Body of pancreas (tissue), 4 donors: ENCODE measurements at regions not wholly inside any gene's neighbourhood (a gene's known extent, or its start where the extent isn't known, plus 50 kb on each side); places are given as distances from the start of the nearest gene placed in this dataset.
"Not testable (repeated sequence)": the region's sequence is repeated elsewhere in the genome, so short reads cannot be mapped to it uniquely, and the experiment has no call there.

ENCODE experiments used
- ATAC-seq: fragments of 150-250 bp; one replicate; pipeline ENCODE4 v1.9.1; 2016
- DNase-seq, 4 donors: peaks; one replicate each; pipeline ENCODE4 v3.0.0-alpha.2; 2019
- H3K27ac ChIP-seq, 4 donors: fragments of 200-600 bp; sonication (generic); 1 replicate in 3 of 4; 2 replicates in 1 of 4; pipeline versions ENCODE4 v1.5.1 to v1.6.1; 2016 to 2019; ENCODE audit warnings: mild to moderate bottlenecking in 1 of 4, mixed read lengths in 1 of 4, moderate library complexity in 1 of 4
- H3K27me3 ChIP-seq, 2 donors: fragments of 200-600 bp; sonication (generic); one replicate each; pipeline ENCODE4 v1.6.0; 2016; ENCODE audit warnings: mild to moderate bottlenecking in 1 of 2
- H3K36me3 ChIP-seq, 2 donors: fragments of 200-600 bp; sonication (generic); replicated peaks in 1 of 2; 2 replicates each; pipeline ENCODE4 v1.5.1; 2016; ENCODE audit warnings: low read depth in 2 of 2; ENCODE audit not compliant: insufficient read depth in 1 of 2
- H3K4me1 ChIP-seq: fragments of 200-600 bp; sonication (generic); one replicate; pipeline ENCODE4 v1.6.0; 2016
- H3K4me3 ChIP-seq, 2 donors: fragments of 200-600 bp; sonication (generic); 1 replicate in 1 of 2; 2 replicates in 1 of 2; pipeline ENCODE4 v1.5.1; 2016 to 2019
- H3K9me3 ChIP-seq, 3 donors: fragments of 200-600 bp; sonication (generic); 1 replicate in 2 of 3; 2 replicates in 1 of 3; pipeline ENCODE4 v1.5.1; 2016
- POLR2A ChIP-seq, 3 donors: fragments of 450-650 bp; IDR thresholded peaks; one replicate each; pipeline ENCODE4 v1.6.1; 2016; ENCODE audit warnings: antibody characterized with exemption in 3 of 3, mild to moderate bottlenecking in 2 of 3
- WGBS, 2 donors: methylation state at CpG; one replicate each; pipeline ENCODE4 v1.1.5; 2017; 5-methylcytosine and 5-hydroxymethylcytosine counted together
- intact Hi-C: fragments of 100-400 bp; cut with DNase I; formaldehyde crosslinking; loops from one replicate; pipeline ENCODE4 v1.15.1; 2023
- TF ChIP-seq, protein P1 (sequence below), 7 experiments: fragments of 450-650 bp in 4 of 7; fragments of 200-600 bp in 3 of 7; sonication (generic) in 3 of 7; IDR thresholded peaks; one replicate each; pipeline ENCODE4 v1.5.1; 2016 to 2019; ENCODE audit warnings: antibody characterized with exemption in 7 of 7

DNA sequence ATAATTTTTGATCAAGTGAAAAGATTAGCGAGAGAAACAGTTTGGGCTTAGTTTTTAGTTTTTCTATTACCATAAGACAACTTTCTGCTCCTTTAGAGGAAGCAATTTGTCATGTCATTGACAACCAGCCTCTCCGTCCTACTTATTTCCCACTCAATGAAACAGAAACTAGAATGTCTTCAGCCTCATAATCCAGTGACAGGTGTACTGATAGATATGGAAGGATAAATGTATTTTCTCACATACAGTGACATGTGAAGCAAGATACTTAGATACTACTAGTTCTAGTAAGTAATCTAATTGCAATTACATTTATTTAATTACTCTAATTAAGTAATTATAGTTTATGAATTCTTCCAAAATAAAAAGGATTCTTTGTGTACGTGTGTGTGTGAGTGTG lies 429.7 kb downstream of the CDH10 start:
- intact Hi-C loops, result no loop called here
- Histone ChIP-seq H3K36me3 (no peaks in the 10 kb centered on the region), H3K27me3 (no peaks in the 10 kb centered on the region), H3K4me3 (no peak overlapping the region), H3K4me1 (no peaks in the 10 kb centered on the region), H3K9me3 (no peaks in the 10 kb centered on the region), H3K27ac (no peak overlapping the region)
- DNase-seq (no peak), ATAC-seq (no peak)
- 49 to 55% methylated on average over 3 of the region's 3 CpGs for WGBS, 2 donors
- TF ChIP-seq, protein P1, sequence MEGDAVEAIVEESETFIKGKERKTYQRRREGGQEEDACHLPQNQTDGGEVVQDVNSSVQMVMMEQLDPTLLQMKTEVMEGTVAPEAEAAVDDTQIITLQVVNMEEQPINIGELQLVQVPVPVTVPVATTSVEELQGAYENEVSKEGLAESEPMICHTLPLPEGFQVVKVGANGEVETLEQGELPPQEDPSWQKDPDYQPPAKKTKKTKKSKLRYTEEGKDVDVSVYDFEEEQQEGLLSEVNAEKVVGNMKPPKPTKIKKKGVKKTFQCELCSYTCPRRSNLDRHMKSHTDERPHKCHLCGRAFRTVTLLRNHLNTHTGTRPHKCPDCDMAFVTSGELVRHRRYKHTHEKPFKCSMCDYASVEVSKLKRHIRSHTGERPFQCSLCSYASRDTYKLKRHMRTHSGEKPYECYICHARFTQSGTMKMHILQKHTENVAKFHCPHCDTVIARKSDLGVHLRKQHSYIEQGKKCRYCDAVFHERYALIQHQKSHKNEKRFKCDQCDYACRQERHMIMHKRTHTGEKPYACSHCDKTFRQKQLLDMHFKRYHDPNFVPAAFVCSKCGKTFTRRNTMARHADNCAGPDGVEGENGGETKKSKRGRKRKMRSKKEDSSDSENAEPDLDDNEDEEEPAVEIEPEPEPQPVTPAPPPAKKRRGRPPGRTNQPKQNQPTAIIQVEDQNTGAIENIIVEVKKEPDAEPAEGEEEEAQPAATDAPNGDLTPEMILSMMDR (IDR thresholded peaks at IDR 0.05), result no peak
- TF ChIP-seq POLR2A (IDR thresholded peaks at IDR 0.05), result no peak

- no peaks in the 10 kb centered on the region for H3K4me1 ChIP-seq
- WGBS, 2 donors, result 70 to 73% methylated on average over 2 of the region's 2 CpGs
- intact Hi-C loops, result no loop called here
- no peaks in the 10 kb centered on the region for H3K9me3 ChIP-seq
- no peaks in the 10 kb centered on the region for H3K27me3 ChIP-seq
- H3K36me3 ChIP-seq, result no peaks in the 10 kb centered on the region
- DNase-seq (no peak), ATAC-seq (no peak)
- TF ChIP-seq POLR2A (IDR thresholded peaks at IDR 0.05), result no peak
- TF ChIP-seq, protein P1 (IDR thresholded peaks at IDR 0.05), result no peak
- no peak overlapping the region for H3K27ac ChIP-seq
- H3K4me3 ChIP-seq, result no peak overlapping the region
These were observed 421.9 kb downstream of the CDH10 start for GRCh38 chr5:24222876-24223275.

DNA sequence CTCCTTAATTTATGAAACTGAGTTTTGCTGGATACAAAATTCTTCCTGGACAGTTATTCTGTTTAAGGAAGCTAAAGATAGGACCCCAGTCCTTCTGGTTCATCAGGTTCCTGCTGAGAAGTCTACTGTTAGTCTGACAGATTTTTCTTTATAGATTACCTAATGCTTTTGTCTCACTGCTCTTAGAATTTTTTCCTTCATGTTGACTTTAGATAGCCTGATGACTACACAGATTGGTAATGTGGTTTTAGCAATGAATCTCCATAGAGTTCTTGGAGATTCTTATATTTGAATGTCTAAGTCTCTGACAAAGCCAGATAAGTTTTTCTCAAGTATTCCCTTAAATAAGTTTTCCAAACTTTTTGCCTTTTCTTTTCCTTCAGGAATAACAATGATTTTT lies 419.7 kb downstream of the CDH10 start:
- no peak for DNase-seq
- intact Hi-C loops, result no loop called here
- no peak overlapping the region for H3K4me3 ChIP-seq
- no peaks in the 10 kb centered on the region for H3K27me3 ChIP-seq
- no peaks in the 10 kb centered on the region for H3K36me3 ChIP-seq
- H3K27ac ChIP-seq, result no peak overlapping the region
- TF ChIP-seq POLR2A (IDR thresholded peaks at IDR 0.05), result no peak
- no peak for ATAC-seq
- H3K4me1 ChIP-seq, result no peaks in the 10 kb centered on the region
- H3K9me3 ChIP-seq, result no peaks in the 10 kb centered on the region

DNA sequence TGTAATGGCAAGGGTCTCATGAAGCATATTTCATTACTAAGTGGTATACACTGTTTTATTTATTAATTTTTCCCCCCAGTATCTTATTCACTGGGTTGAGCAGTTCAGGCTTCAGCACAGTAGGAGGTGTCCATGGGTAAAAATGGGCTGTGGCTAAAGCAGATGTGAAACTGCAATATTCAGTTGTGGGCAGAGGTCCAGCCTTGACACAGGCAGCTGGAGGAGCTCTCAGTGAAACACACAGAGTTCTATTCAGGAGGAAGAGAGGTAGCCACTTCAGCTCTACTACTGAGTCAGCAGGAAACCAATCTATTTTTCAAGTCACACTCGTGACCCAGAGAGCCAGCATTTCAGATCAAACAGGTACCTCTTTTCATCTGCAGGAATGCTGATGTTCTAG lies 418.3 kb downstream of the CDH10 start:
- WGBS, 2 donors, result 37 to 38% methylated on average over 1 of the region's 1 CpG
- intact Hi-C loops, result no loop called here
- DNase-seq (no peak), ATAC-seq (no peak)
- Histone ChIP-seq H3K4me3 (no peak overlapping the region), H3K9me3 (no peaks in the 10 kb centered on the region), H3K27me3 (no peaks in the 10 kb centered on the region), H3K36me3 (no peaks in the 10 kb centered on the region), H3K4me1 (no peaks in the 10 kb centered on the region), H3K27ac (no peak overlapping the region)
- TF ChIP-seq, protein P1 (IDR thresholded peaks at IDR 0.05), result no peak
- TF ChIP-seq POLR2A (IDR thresholded peaks at IDR 0.05), result no peak

GRCh38 chr5:24227881-24228280 lies 416.9 kb downstream of the CDH10 start:
- intact Hi-C loops, H3K9me3 ChIP-seq, H3K27me3 ChIP-seq, H3K27ac ChIP-seq, H3K4me3 ChIP-seq, H3K4me1 ChIP-seq, ATAC-seq, H3K36me3 ChIP-seq, DNase-seq: not testable (repeated sequence)
- WGBS, 2 donors, result 76% methylated on average over 5 of the region's 5 CpGs

DNA sequence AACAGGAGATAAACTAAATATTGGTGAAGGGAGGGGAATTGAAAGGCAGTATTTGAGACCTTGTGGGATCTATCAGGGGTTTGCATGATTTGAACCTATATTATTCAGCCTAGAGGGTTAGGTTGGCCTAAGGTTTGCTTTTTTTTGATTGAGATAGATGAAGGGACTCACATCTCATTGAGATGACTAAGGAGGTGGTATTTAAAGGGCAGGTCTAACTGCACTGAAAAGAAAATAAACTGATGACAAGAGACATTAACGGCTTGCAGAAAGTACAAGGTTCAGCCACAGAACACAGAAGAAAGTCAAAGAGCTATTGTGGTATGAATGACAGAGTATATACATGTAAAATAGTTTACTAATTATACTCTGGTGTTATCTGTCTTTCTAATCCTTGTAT lies 412.7 kb downstream of the CDH10 start:
- H3K36me3 ChIP-seq, result no peaks in the 10 kb centered on the region
- 28 to 38% methylated on average over 1 of the region's 1 CpG for WGBS, 2 donors
- DNase-seq (no peak), ATAC-seq (no peak)
- TF ChIP-seq, protein P1 (IDR thresholded peaks at IDR 0.05), result no peak
- TF ChIP-seq POLR2A (IDR thresholded peaks at IDR 0.05), result no peak
- intact Hi-C loops, result no loop called here
- H3K27ac ChIP-seq, result no peak overlapping the region
- no peaks in the 10 kb centered on the region for H3K4me1 ChIP-seq
- H3K9me3 ChIP-seq, result no peaks in the 10 kb centered on the region
- H3K27me3 ChIP-seq, result no peaks in the 10 kb centered on the region
- H3K4me3 ChIP-seq, result no peak overlapping the region
